WTC11 (cell line): ENCODE measurements at regions not wholly inside any gene's neighbourhood (a gene's known extent, or its start where the extent isn't known, plus 50 kb on each side); places are given as distances from the start of the nearest gene placed in this dataset.

Experiments
- ATAC-seq: fragments of 200-7000 bp; cut with Tn5 transposase; 2 replicates; pipeline ENCODE4 v1.10.0; 2021; ENCODE audit warnings: mild to moderate bottlenecking, moderate library complexity
- CTCF ChIA-PET: fragments of 300-600 bp; sonication (Branson Sonifier 250); formaldehyde crosslinking; loops from one replicate; lab custom pipeline; 2021; ENCODE audit warnings: antibody characterized with exemption; lab: Charles Lee
- POLR2A ChIA-PET: fragments of 350-600 bp; sonication (Branson Sonifier 250); formaldehyde crosslinking; loops from one replicate; lab custom pipeline; 2021; ENCODE audit warnings: antibody characterized with exemption; lab: Charles Lee
- DNase-seq: peaks from one replicate; pipeline ENCODE4 v3.0.0; 2021; ENCODE audit warnings: low spot score
- H3K27ac Mint-ChIP-seq: 2 replicates; pipeline ENCODE4 v1.8.0; 2021; ENCODE audit warnings: mixed read lengths
- H3K27me3 Mint-ChIP-seq: 2 replicates; pipeline ENCODE4 v1.8.0; 2021; ENCODE audit warnings: low read depth, mild to moderate bottlenecking, moderate library complexity, mixed read lengths
- H3K36me3 Mint-ChIP-seq: 2 replicates; pipeline ENCODE4 v1.8.0; 2021; ENCODE audit warnings: mixed read lengths
- H3K4me1 Mint-ChIP-seq: 2 replicates; pipeline ENCODE4 v1.8.0; 2022; ENCODE audit warnings: mixed read lengths
- H3K4me3 Mint-ChIP-seq: 2 replicates; pipeline ENCODE4 v1.8.0; 2021; ENCODE audit warnings: mild to moderate bottlenecking, moderate library complexity, mixed read lengths
- H3K9me3 Mint-ChIP-seq: 2 replicates; pipeline ENCODE4 v1.8.0; 2021; ENCODE audit warnings: mixed read lengths
- AR ChIP-seq: fragments of 250-450 bp; sonication (Bioruptor Pico); IDR thresholded peaks from 2 replicates; pipeline ENCODE4 v1.9.0; 2021; ENCODE audit warnings: mild to moderate bottlenecking
- ATF2 ChIP-seq: sonication (generic); formaldehyde crosslinking; IDR thresholded peaks from 2 replicates; pipeline ENCODE4 v1.8.1; 2022; ENCODE audit warnings: low read depth, missing genetic modification reagents, borderline replicate concordance
- E2F4 ChIP-seq: sonication (generic); formaldehyde crosslinking; IDR thresholded peaks from 2 replicates; pipeline ENCODE4 v1.8.1; 2022; ENCODE audit warnings: low read depth, mild to moderate bottlenecking, moderate library complexity, missing genetic modification reagents, borderline replicate concordance
- IRF2 ChIP-seq: sonication (generic); formaldehyde crosslinking; IDR thresholded peaks from 2 replicates; pipeline ENCODE4 v1.8.0; 2022; ENCODE audit warnings: low read depth, missing genetic modification reagents, borderline replicate concordance
- MXD4 ChIP-seq: fragments of 250-450 bp; sonication (Bioruptor Pico); IDR thresholded peaks from 2 replicates; pipeline ENCODE4 v1.8.0; 2021; ENCODE audit warnings: mild to moderate bottlenecking, moderate library complexity, borderline replicate concordance
- OVOL2 ChIP-seq: fragments of 250-450 bp; sonication (Bioruptor Pico); IDR thresholded peaks from 2 replicates; pipeline ENCODE4 v1.9.0; 2021; ENCODE audit warnings: mild to moderate bottlenecking, borderline replicate concordance
- RORB ChIP-seq: fragments of 250-450 bp; sonication (Bioruptor Pico); IDR thresholded peaks from 2 replicates; pipeline ENCODE4 v1.9.0; 2021; ENCODE audit warnings: mild to moderate bottlenecking
- SP1 ChIP-seq: sonication (generic); formaldehyde crosslinking; conservative IDR thresholded peaks from 2 replicates; pipeline ENCODE4 v1.8.1; 2022; ENCODE audit warnings: missing genetic modification reagents
- USF1 ChIP-seq: sonication (generic); formaldehyde crosslinking; IDR thresholded peaks from 2 replicates; pipeline ENCODE4 v1.8.0; 2022; ENCODE audit warnings: mild to moderate bottlenecking, missing genetic modification reagents
- ZNF138 ChIP-seq: sonication (generic); formaldehyde crosslinking; conservative IDR thresholded peaks from 2 replicates; pipeline ENCODE4 v1.8.1; 2022; ENCODE audit warnings: mild to moderate bottlenecking, moderate library complexity, missing genetic modification reagents
- ZNF232 ChIP-seq: sonication (generic); formaldehyde crosslinking; IDR thresholded peaks from 2 replicates; pipeline ENCODE4 v1.8.0; 2022; ENCODE audit warnings: mild to moderate bottlenecking, missing genetic modification reagents
- ZNF317 ChIP-seq: sonication (generic); formaldehyde crosslinking; IDR thresholded peaks from 2 replicates; pipeline ENCODE4 v1.8.1; 2023; ENCODE audit warnings: low read depth, mild to moderate bottlenecking, moderate library complexity, missing genetic modification reagents, borderline replicate concordance
- ZNF512 ChIP-seq: sonication (generic); formaldehyde crosslinking; IDR thresholded peaks from 2 replicates; pipeline ENCODE4 v1.8.1; 2022; ENCODE audit warnings: missing genetic modification reagents, borderline replicate concordance
- TF ChIP-seq, protein P1 (sequence below): sonication (generic); formaldehyde crosslinking; IDR thresholded peaks from 2 replicates; pipeline ENCODE4 v1.8.0; 2022; ENCODE audit warnings: mild to moderate bottlenecking, missing genetic modification reagents
- TF ChIP-seq, protein P2 (sequence below): fragments of 200-600 bp; IDR thresholded peaks from 2 replicates; pipeline ENCODE4 v1.8.0; 2022; ENCODE audit warnings: antibody characterized with exemption

- ChIA-PET CTCF (no interaction called here), POLR2A (no interaction called here)
- Mint-ChIP-seq H3K4me1 (peaks cover under 1% of the 10 kb centered on the region), H3K4me3 (no peak overlapping the region), H3K9me3 (no peaks in the 10 kb centered on the region; the same call in 1 of the 2 replicates), H3K27me3 (peaks cover 14% of the 10 kb centered on the region), H3K36me3 (no peaks in the 10 kb centered on the region), H3K27ac (no peak overlapping the region)
- TF ChIP-seq ZNF232 (CRISPR knock-in tag): no peak
- no peak for TF ChIP-seq ZNF317 (CRISPR knock-in tag)
- no peak for TF ChIP-seq OVOL2 (CRISPR knock-in tag)
- no peak for TF ChIP-seq RORB (CRISPR knock-in tag)
- no peak for TF ChIP-seq MXD4 (CRISPR knock-in tag)
- TF ChIP-seq AR (CRISPR knock-in tag): no peak
- DNase-seq (no peak), ATAC-seq (no peak)
Measured at GRCh38 chr2:196586511-196586991, 53.0 kb upstream of the CCDC150 start.

DNA sequence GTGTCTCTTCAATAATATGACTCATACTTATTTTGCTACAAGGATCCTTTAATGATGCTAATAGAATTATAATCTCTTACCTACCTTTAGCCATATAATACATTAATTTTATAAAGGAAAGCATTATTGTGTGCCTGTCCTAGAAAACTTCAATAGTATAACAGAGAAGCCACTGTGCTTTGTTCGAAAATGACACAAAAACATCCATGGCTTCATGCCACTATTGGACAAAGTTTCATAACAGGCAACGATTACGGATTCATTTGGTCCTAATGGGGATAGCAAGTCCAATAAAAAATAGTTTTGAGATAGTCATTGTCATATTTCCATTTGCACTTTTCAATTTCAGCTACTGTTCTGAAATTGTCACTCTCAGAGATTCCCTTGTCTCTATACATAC, 52.5 kb upstream of the CCDC150 start:
- DNase-seq (no peak), ATAC-seq (no peak)
- H3K27me3 Mint-ChIP-seq: peaks cover 19% of the 10 kb centered on the region
- H3K9me3 Mint-ChIP-seq: no peaks in the 10 kb centered on the region; the same call in 1 of the 2 replicates
- TF ChIP-seq OVOL2 (CRISPR knock-in tag): no peak
- no peak for TF ChIP-seq USF1 (CRISPR knock-in tag)
- no peak for TF ChIP-seq SP1 (CRISPR knock-in tag)
- TF ChIP-seq, protein P1, sequence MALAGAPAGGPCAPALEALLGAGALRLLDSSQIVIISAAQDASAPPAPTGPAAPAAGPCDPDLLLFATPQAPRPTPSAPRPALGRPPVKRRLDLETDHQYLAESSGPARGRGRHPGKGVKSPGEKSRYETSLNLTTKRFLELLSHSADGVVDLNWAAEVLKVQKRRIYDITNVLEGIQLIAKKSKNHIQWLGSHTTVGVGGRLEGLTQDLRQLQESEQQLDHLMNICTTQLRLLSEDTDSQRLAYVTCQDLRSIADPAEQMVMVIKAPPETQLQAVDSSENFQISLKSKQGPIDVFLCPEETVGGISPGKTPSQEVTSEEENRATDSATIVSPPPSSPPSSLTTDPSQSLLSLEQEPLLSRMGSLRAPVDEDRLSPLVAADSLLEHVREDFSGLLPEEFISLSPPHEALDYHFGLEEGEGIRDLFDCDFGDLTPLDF (CRISPR knock-in tag): no peak
- TF ChIP-seq ZNF512 (CRISPR knock-in tag): no peak
- H3K4me3 Mint-ChIP-seq: no peak overlapping the region
- H3K27ac Mint-ChIP-seq: no peak overlapping the region
- CTCF ChIA-PET: no interaction called here
- POLR2A ChIA-PET: no interaction called here
- H3K4me1 Mint-ChIP-seq: peaks cover 6% of the 10 kb centered on the region
- no peaks in the 10 kb centered on the region for H3K36me3 Mint-ChIP-seq

DNA sequence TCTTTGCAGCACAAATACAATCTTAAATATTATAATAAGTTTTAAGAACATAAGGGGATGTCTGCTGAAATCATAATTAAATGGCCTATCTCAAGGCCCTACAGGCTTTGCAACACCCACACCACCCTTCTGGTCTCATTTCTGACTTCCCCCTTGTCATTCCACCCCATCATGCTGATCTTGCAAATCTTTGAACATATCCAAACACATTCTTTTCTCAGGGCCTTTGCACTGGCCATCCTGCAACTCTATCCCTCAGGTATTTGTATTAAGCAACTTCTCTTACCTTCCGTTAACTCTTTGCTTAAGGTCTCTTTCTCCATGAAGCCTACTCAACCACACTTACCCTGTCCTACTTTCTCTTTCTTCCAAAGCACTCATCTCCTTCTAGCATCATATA, 51.8 kb upstream of the CCDC150 start:
- no peak overlapping the region for H3K4me3 Mint-ChIP-seq
- POLR2A ChIA-PET: no interaction called here

More for the DNA sequence above, 51.8 kb upstream of the CCDC150 start:
- TF ChIP-seq ZNF138 (CRISPR knock-in tag): no peak
- no peak for TF ChIP-seq IRF2 (CRISPR knock-in tag)
- no peak for TF ChIP-seq E2F4
- no peak for TF ChIP-seq ATF2
- TF ChIP-seq, protein P2, sequence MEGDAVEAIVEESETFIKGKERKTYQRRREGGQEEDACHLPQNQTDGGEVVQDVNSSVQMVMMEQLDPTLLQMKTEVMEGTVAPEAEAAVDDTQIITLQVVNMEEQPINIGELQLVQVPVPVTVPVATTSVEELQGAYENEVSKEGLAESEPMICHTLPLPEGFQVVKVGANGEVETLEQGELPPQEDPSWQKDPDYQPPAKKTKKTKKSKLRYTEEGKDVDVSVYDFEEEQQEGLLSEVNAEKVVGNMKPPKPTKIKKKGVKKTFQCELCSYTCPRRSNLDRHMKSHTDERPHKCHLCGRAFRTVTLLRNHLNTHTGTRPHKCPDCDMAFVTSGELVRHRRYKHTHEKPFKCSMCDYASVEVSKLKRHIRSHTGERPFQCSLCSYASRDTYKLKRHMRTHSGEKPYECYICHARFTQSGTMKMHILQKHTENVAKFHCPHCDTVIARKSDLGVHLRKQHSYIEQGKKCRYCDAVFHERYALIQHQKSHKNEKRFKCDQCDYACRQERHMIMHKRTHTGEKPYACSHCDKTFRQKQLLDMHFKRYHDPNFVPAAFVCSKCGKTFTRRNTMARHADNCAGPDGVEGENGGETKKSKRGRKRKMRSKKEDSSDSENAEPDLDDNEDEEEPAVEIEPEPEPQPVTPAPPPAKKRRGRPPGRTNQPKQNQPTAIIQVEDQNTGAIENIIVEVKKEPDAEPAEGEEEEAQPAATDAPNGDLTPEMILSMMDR: no peak
- no peaks in the 10 kb centered on the region for H3K36me3 Mint-ChIP-seq
- H3K27ac Mint-ChIP-seq: no peak overlapping the region
- DNase-seq: no peak
- no peak for ATAC-seq
- H3K9me3 Mint-ChIP-seq: no peaks in the 10 kb centered on the region
- CTCF ChIA-PET: no interaction called here
- H3K27me3 Mint-ChIP-seq: peaks cover 23% of the 10 kb centered on the region
- H3K4me1 Mint-ChIP-seq: peaks cover 9% of the 10 kb centered on the region
